GM13976 (cell line): ENCODE measurements at regions not wholly inside any gene's neighbourhood (a gene's known extent, or its start where the extent isn't known, plus 50 kb on each side); places are given as distances from the start of the nearest gene placed in this dataset.

Experiments
- DNase-seq: peaks from one replicate; pipeline ENCODE4 v3.0.0; 2012; ENCODE audit warnings: low spot score
- in situ Hi-C: fragments of 300-500 bp; cut with MboI; formaldehyde crosslinking; loops from one replicate; pipeline ENCODE4 v1.12.0; 2022; ENCODE audit warnings: low sequenced_read_pairs, mixed read lengths, inconsistent platforms; ENCODE audit not compliant: unreplicated experiment
- TF ChIP-seq, protein P1 (sequence below): IDR thresholded peaks from 2 replicates; pipeline ENCODE4 v1.5.1; 2012; ENCODE audit warnings: borderline replicate concordance, mild to moderate bottlenecking; ENCODE audit not compliant: insufficient read depth; ENCODE audit errors: extremely low read depth, missing control alignments, control extremely low read depth

DNA sequence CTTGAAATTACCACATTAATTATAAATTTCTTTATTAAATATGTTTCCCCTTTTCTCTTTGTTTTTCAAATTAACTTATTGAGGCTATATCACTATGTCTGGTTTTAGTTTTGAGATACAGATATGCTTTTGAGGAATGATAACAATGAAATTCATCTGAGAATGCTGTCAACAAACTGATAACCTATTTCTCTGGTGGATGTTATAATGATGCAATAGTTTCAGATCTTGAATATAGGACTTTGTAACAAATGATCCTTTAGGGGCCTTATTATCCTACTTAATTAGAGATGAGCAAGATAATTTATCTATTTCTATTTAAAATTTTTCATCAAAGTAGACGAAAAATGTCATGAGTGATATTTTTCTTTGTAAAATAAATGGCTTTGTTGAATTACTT, 123.7 kb downstream of the MAGEB17 start:
- TF ChIP-seq, protein P1, sequence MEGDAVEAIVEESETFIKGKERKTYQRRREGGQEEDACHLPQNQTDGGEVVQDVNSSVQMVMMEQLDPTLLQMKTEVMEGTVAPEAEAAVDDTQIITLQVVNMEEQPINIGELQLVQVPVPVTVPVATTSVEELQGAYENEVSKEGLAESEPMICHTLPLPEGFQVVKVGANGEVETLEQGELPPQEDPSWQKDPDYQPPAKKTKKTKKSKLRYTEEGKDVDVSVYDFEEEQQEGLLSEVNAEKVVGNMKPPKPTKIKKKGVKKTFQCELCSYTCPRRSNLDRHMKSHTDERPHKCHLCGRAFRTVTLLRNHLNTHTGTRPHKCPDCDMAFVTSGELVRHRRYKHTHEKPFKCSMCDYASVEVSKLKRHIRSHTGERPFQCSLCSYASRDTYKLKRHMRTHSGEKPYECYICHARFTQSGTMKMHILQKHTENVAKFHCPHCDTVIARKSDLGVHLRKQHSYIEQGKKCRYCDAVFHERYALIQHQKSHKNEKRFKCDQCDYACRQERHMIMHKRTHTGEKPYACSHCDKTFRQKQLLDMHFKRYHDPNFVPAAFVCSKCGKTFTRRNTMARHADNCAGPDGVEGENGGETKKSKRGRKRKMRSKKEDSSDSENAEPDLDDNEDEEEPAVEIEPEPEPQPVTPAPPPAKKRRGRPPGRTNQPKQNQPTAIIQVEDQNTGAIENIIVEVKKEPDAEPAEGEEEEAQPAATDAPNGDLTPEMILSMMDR, result no peak
- no peak for DNase-seq
- in situ Hi-C loops, result no loop called here

DNA sequence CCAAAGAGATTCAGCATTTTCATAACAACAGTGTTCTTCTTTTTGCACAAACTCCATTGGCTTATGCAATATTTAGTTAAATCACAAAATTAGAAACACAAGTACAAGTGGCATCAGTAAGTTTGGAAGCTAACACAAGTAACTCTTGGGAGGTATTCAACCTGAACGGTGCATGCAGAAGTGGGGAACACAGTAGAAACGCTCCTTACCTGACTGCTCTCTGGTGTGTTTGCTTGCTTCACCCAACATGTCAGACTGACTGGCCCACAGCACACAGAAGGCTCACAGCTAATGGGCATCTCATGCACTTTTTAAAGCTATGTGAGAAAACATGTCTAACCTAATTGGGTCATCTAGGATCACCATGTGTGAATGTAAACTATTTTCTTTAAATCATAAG, 133.6 kb downstream of the MAGEB17 start:
- DNase-seq, result no peak
- in situ Hi-C loops, result no loop called here
- TF ChIP-seq, protein P1, result no peak

DNA sequence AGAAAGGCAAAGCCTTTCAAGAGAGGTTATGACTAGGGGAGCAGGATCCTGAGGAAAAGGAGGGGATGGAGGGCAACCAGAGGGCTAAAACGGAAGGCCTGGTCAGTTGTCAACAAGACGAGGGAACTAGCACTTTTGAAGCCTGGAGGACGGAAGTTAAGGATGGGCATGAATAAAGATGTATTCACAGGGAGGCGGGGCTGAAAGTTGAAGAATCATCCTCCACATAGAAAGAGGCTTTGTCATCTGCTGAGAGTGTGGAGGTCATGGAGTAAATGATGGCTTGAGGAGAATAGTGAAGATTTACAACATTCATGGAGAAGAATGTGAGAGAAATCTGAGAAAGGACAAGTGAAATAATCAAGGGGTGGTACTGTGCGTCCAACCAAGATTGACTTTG, 137.5 kb downstream of the MAGEB17 start:
- in situ Hi-C loops, result no loop called here
- TF ChIP-seq, protein P1, result no peak
- DNase-seq, result no peak

DNA sequence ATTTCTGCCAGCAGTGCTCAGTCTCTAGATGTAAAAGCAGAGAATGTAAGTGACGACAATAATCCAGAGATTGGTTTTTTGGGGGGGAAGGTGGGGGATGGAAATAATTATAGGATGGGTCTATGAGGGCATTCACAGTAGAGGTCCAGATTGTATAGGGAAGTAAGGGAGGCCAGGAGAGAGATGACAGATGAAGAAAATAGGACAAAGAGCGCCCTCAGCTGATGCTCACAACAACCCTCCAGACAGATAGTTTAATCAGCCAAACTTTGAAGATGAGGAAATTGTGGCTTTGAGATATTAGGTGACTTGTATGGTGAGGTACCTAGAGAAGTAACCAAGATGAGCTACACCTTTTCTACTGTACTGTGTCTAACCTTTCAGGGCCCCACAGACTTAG, 137.9 kb downstream of the MAGEB17 start:
- in situ Hi-C loops, result no loop called here
- DNase-seq, result no peak
- TF ChIP-seq, protein P1, result no peak

DNA sequence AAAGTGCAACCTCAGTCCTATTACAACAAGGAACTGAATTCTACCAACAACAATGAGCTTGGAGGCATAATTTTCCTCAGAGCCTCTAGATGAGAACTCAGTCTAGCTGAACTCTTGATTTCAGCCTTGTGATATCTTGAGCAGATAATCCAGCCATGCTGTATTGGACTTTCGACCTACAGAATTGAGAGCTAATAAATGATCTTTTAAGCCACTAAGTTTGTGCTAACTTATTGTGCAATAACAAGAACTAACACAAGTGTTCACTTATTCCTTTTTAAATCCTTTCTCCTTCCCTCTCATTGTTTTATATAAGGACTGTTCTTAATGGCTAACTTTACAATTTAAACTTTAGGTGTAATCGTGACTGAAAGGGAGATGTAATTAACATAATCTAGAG, 140.7 kb downstream of the MAGEB17 start:
- no peak for DNase-seq
- in situ Hi-C loops, result no loop called here
- TF ChIP-seq, protein P1, result no peak

DNA sequence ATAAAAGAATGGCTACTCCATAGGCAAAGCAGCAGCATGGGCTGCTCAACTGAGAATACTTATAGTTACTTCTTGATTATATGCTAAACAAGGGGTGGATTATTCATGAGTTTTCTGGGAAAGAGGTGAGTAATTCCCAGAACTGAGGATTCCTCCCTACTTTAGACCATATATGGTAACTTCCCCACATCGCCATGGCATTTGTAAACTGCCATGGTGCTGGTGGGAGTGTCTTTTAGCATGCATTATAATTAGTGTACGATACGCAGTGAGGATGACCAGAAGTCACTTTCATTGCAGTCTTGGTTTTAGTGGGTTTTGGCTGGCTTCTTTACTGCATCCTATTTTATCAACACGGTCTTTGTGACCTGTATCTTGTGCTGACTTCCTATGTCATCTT, 141.5 kb downstream of the MAGEB17 start:
- in situ Hi-C loops, result no loop called here
- TF ChIP-seq, protein P1, result no peak
- no peak for DNase-seq

DNA sequence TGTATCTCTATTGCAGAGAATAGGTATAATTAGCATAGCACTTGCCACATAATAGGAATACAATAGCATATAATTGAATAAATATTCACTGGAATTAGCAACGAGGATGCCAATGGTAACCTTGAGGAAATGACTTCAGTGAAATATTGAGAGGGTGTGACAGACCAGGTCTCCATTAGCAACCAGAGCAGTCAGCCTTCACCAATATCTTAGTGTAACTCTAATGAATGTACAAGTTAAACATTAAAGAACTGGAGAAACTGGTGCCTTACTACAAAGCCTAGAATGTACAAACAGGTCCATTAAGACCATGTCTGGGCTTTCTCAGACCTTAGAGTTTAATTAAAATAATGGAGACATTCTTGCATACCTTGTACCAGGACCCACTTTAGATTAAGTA, 143.0 kb downstream of the MAGEB17 start:
- TF ChIP-seq, protein P1, result no peak
- in situ Hi-C loops, result no loop called here
- DNase-seq, result no peak
